IMR-90 (cell line): ENCODE measurements at regions not wholly inside any gene's neighbourhood (a gene's known extent, or its start where the extent isn't known, plus 50 kb on each side); places are given as distances from the start of the nearest gene placed in this dataset.

Experiments
- ATAC-seq: fragments of 200-7000 bp; cut with Tn5 transposase; 2 replicates; pipeline ENCODE4 v1.9.1; 2020; ENCODE audit warnings: low read depth, mild to moderate bottlenecking, moderate library complexity
- BruUV-seq: library from RNA; stranded (reverse); fragments of 400-500 nt; replicated peaks from 2 replicates; lab custom pipeline; 2021; lab: Mats Ljungman, UMichigan
- CTCF ChIA-PET: fragments of 300-600 bp; formaldehyde crosslinking; extraction: SDS; loops from one replicate; lab custom pipeline; 2021; ENCODE audit warnings: antibody characterized with exemption; lab: Yijun Ruan, JAX
- POLR2A ChIA-PET: fragments of 300-600 bp; sonication (Branson Sonifier 250); formaldehyde crosslinking; loops from one replicate; lab custom pipeline; 2022; ENCODE audit warnings: antibody characterized with exemption; ENCODE audit not compliant: unreplicated experiment; lab: Charles Lee
- DNase-seq: peaks from one replicate; pipeline ENCODE4 v3.0.0; 2013
- H2AFZ ChIP-seq: replicated peaks from 2 replicates; pipeline ENCODE3; 2013; ENCODE audit warnings: low read length, mild to moderate bottlenecking; ENCODE audit not compliant: poor library complexity
- H2AK5ac ChIP-seq: 2 replicates; pipeline ENCODE4 v1.6.1; 2013; ENCODE audit warnings: low read depth, low read length, inconsistent platforms
- H2AK9ac ChIP-seq: replicated peaks from 2 replicates; pipeline ENCODE3; 2013; ENCODE audit warnings: mild to moderate bottlenecking, low read depth, low read length, moderate library complexity; ENCODE audit not compliant: poor library complexity
- H2BK120ac ChIP-seq: 2 replicates; pipeline ENCODE4 v1.6.1; 2013; ENCODE audit warnings: low read depth, low read length, inconsistent platforms
- H2BK15ac ChIP-seq: 3 replicates; pipeline ENCODE4 v1.6.1; 2013; ENCODE audit warnings: low read depth, low read length, inconsistent platforms
- H2BK20ac ChIP-seq: 2 replicates; pipeline ENCODE4 v1.6.1; 2013; ENCODE audit warnings: low read depth, mild to moderate bottlenecking, inconsistent platforms, low read length, moderate library complexity
- H2BK5ac ChIP-seq: 2 replicates; pipeline ENCODE4 v1.6.1; 2013; ENCODE audit warnings: mild to moderate bottlenecking, low read depth, low read length, inconsistent platforms; ENCODE audit not compliant: poor library complexity, severe bottlenecking
- H3K14ac ChIP-seq: replicated peaks from 2 replicates; pipeline ENCODE4 v1.6.1; 2013; ENCODE audit warnings: low read depth, low read length, inconsistent platforms
- H3K18ac ChIP-seq: 2 replicates; pipeline ENCODE4 v1.6.1; 2013; ENCODE audit warnings: low read depth, low read length, control low read depth
- H3K23ac ChIP-seq: 2 replicates; pipeline ENCODE4 v1.6.1; 2013; ENCODE audit warnings: low read depth, low read length, inconsistent platforms
- H3K27ac ChIP-seq: 2 replicates; pipeline ENCODE4 v1.5.1; 2013; ENCODE audit warnings: mild to moderate bottlenecking, control low read depth, low read length; ENCODE audit not compliant: insufficient read depth
- H3K27me3 ChIP-seq: 2 replicates; pipeline ENCODE4 v1.6.1; 2013; ENCODE audit warnings: low read length; ENCODE audit not compliant: control insufficient read depth, insufficient read depth
- H3K36me3 ChIP-seq: 2 replicates; pipeline ENCODE4 v1.6.1; 2013; ENCODE audit warnings: low read length, mixed read lengths; ENCODE audit not compliant: control insufficient read depth, insufficient read depth
- H3K4ac ChIP-seq: 2 replicates; pipeline ENCODE4 v1.6.1; 2013; ENCODE audit warnings: low read depth, low read length, inconsistent platforms
- H3K4me1 ChIP-seq: 2 replicates; pipeline ENCODE4 v1.6.1; 2013; ENCODE audit warnings: low read length, mixed read lengths; ENCODE audit not compliant: control insufficient read depth, insufficient read depth
- H3K4me2 ChIP-seq: 2 replicates; pipeline ENCODE4 v1.6.1; 2013; ENCODE audit warnings: low read depth, mild to moderate bottlenecking, control low read depth, low read length, moderate library complexity
- H3K4me3 ChIP-seq: 2 replicates; pipeline ENCODE4 v1.5.1; 2013; ENCODE audit warnings: low read depth, mild to moderate bottlenecking, control low read depth, low read length, moderate library complexity; ENCODE audit not compliant: insufficient read depth
- H3K56ac ChIP-seq: 2 replicates; pipeline ENCODE4 v1.6.1; 2013; ENCODE audit warnings: low read length, inconsistent platforms; ENCODE audit not compliant: insufficient read depth; ENCODE audit errors: extremely low read depth
- H3K79me1 ChIP-seq, 2 experiments: 2 replicates each; pipeline ENCODE4 v1.6.1; 2013; ENCODE audit warnings: low read length in 2 of 2, inconsistent platforms in 1 of 2, low read depth in 1 of 2
- H3K9ac ChIP-seq: 2 replicates; pipeline ENCODE4 v1.6.1; 2013; ENCODE audit warnings: low read depth, low read length, control low read depth
- H3K9me1 ChIP-seq: 2 replicates; pipeline ENCODE4 v1.6.1; 2013; ENCODE audit warnings: low read length, inconsistent platforms; ENCODE audit not compliant: insufficient read depth
- H3K9me3 ChIP-seq: 2 replicates; pipeline ENCODE4 v1.6.1; 2013; ENCODE audit warnings: low read length; ENCODE audit not compliant: control insufficient read depth, insufficient read depth
- H4K20me1 ChIP-seq: 2 replicates; pipeline ENCODE4 v1.6.1; 2013; ENCODE audit warnings: low read length, inconsistent platforms; ENCODE audit not compliant: insufficient read depth
- H4K5ac ChIP-seq: 2 replicates; pipeline ENCODE4 v1.6.1; 2013; ENCODE audit warnings: mild to moderate bottlenecking, low read depth, low read length, control low read depth
- H4K8ac ChIP-seq, 2 experiments: 2 replicates each; pipeline ENCODE4 v1.6.1; 2013; ENCODE audit warnings: low read depth in 2 of 2, low read length in 2 of 2, control low read depth in 1 of 2, inconsistent platforms in 1 of 2
- H4K91ac ChIP-seq: 2 replicates; pipeline ENCODE4 v1.6.1; 2013; ENCODE audit warnings: low read depth, low read length, inconsistent platforms; ENCODE audit not compliant: insufficient read depth
- BHLHE40 ChIP-seq: fragments of 150-350 bp; IDR thresholded peaks from 2 replicates; pipeline ENCODE4 v1.6.1; 2016; ENCODE audit warnings: mild to moderate bottlenecking, low read depth, low read length
- CTCF ChIP-seq: conservative IDR thresholded peaks from 2 replicates; pipeline ENCODE4 v1.5.1; 2012; ENCODE audit warnings: mild to moderate bottlenecking, low read depth, low read length, improper control_type of control experiment
- ELK1 ChIP-seq: fragments of 150-350 bp; IDR thresholded peaks from 2 replicates; pipeline ENCODE4 v1.6.1; 2016; ENCODE audit warnings: low read depth, mild to moderate bottlenecking, low read length, moderate library complexity, borderline replicate concordance
- FOS ChIP-seq: fragments of 150-350 bp; IDR thresholded peaks from 2 replicates; pipeline ENCODE4 v1.6.1; 2016; ENCODE audit warnings: low read depth, low read length
- MAZ ChIP-seq: IDR thresholded peaks from 2 replicates; pipeline ENCODE4 v1.6.1; 2012; ENCODE audit warnings: low read depth, mild to moderate bottlenecking, low read length, improper control_type of control experiment, moderate library complexity, borderline replicate concordance
- MXI1 ChIP-seq: IDR thresholded peaks from 2 replicates; pipeline ENCODE4 v1.6.1; 2012; ENCODE audit warnings: low read depth, mild to moderate bottlenecking, low read length, moderate library complexity, borderline replicate concordance
- POLR2A ChIP-seq: IDR thresholded peaks from 2 replicates; pipeline ENCODE4 v1.6.1; 2012; ENCODE audit warnings: mild to moderate bottlenecking, low read depth, low read length
- RAD21 ChIP-seq: IDR thresholded peaks from 2 replicates; pipeline ENCODE4 v1.6.1; 2012; ENCODE audit warnings: low read length, improper control_type of control experiment
- RFX5 ChIP-seq: IDR thresholded peaks from 2 replicates; pipeline ENCODE4 v1.8.0; 2012; ENCODE audit warnings: low read depth, mild to moderate bottlenecking, low read length, moderate library complexity
- WGBS, 2 experiments: methylation state at CpG; one replicate each; pipeline versions ENCODE4 v1.1.5 to v1.1.7; 2013; ENCODE audit warnings: missing lambda C conversion rate in 2 of 2; ENCODE audit not compliant: insufficient read length in 1 of 2; ENCODE audit errors: extremely low coverage in 2 of 2; 5-methylcytosine and 5-hydroxymethylcytosine counted together
- dilution Hi-C: fragments of 300-500 bp; cut with HindIII; formaldehyde crosslinking; loops from one replicate; pipeline ENCODE4 v1.14.3; 2018; ENCODE audit warnings: low sequenced_read_pairs; ENCODE audit not compliant: unreplicated experiment
- in situ Hi-C: fragments of 300-500 bp; cut with MboI; formaldehyde crosslinking; loops from 3 replicates; pipeline ENCODE4 v1.14.3; 2019; ENCODE audit warnings: low sequenced_read_pairs, inconsistent platforms, mixed read lengths
- intact Hi-C: fragments of 100-400 bp; cut with micrococcal nuclease; formaldehyde crosslinking; loops from 2 replicates; pipeline ENCODE4 v1.10.0; 2022

GRCh38 chr4:17092736-17093437 is 194.4 kb upstream of the LDB2 start:
- WGBS, 2 experiments = no CpG with 5 or more reads among the region's 2 CpGs
- H2BK20ac ChIP-seq = no peak overlapping the region
- no peak overlapping the region for H4K5ac ChIP-seq
- CTCF ChIA-PET = no interaction called here
- peak; percentile 23 for DNase-seq
- H3K27ac ChIP-seq = no peak overlapping the region
- intact Hi-C loops = no loop called here
- peak overlapping the region; percentile 39; the same call in 1 of the 2 replicates for H2BK120ac ChIP-seq
- H3K27me3 ChIP-seq = no peaks in the 10 kb centered on the region
- peaks cover 6% of the 10 kb centered on the region; the same call in 1 of the 2 replicates for H3K4me1 ChIP-seq
- H4K91ac ChIP-seq = no peak overlapping the region
- H2AFZ ChIP-seq = no peak overlapping the region
- 0 out of 3 replicates have a peak overlapping the region, but pooled peaks have one; percentile 61 for H2BK15ac ChIP-seq
- no peak overlapping the region; the same call in 1 of the 2 replicates for H3K18ac ChIP-seq
- 0 out of 4 replicates have a peak overlapping the region, but pooled peaks of 1 of the 2 experiments have one; percentile 9 for H4K8ac ChIP-seq
- no peaks in the 10 kb centered on the region for H3K9me3 ChIP-seq
- H3K4me3 ChIP-seq = no peak overlapping the region
- H3K14ac ChIP-seq = no peak overlapping the region; the same call in 1 of the 2 replicates
- peak overlapping the region; percentile 33; the same call in 1 of the 2 replicates for H3K4ac ChIP-seq
- TF ChIP-seq FOS = no peak
- TF ChIP-seq POLR2A = no peak
- no peak for TF ChIP-seq MXI1
- no peak for TF ChIP-seq RFX5
- TF ChIP-seq BHLHE40 = no peak
- no peak for TF ChIP-seq MAZ
- no peak for TF ChIP-seq ELK1
- no peak for TF ChIP-seq RAD21
- no peak for TF ChIP-seq CTCF
- no peak overlapping the region for H3K9ac ChIP-seq
- H2BK5ac ChIP-seq = no peak overlapping the region
- dilution Hi-C loops = no loop called here
- no peak overlapping the region for H2AK9ac ChIP-seq
- H3K9me1 ChIP-seq = peaks cover 4% of the 10 kb centered on the region; the same call in 1 of the 2 replicates
- no peak for ATAC-seq
- H3K4me2 ChIP-seq = no peak overlapping the region
- no peaks in the 10 kb centered on the region for H3K36me3 ChIP-seq
- H4K20me1 ChIP-seq = no peaks in the 10 kb centered on the region
- no peak overlapping the region for H3K56ac ChIP-seq
- no peak overlapping the region for H3K23ac ChIP-seq
- in situ Hi-C loops = no loop called here
- POLR2A ChIA-PET = no interaction called here
- BruUV-seq = no TSS peak
- H2AK5ac ChIP-seq = no peak overlapping the region
- no peaks in the 10 kb centered on the region for H3K79me1 ChIP-seq
